ENCODE measurements at regions not wholly inside any gene's neighbourhood (a gene's known extent, or its start where the extent isn't known, plus 50 kb on each side); places are given as distances from the start of the nearest gene placed in this dataset.
A peak's percentile ranks its signal among the peaks of the same experiment; 100 is the strongest.

DNA sequence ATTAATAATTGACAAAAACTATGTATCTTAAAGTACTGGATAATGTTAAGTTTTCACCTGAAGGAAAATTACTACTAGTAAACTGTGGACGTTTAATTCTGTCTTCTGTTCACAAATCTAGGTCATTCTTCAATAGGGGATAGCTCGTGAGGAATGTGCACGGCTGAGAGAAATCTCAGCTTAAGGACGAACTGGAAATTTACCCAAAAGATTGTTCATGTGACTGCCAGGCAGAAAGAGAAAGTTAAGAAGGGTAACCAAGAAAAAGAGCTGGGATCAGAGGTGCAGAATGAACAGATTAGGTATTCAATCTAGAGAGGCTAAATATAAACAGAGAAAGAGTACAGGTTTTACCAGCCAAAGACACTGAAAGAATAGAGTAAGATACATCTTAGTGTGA, 245.3 kb downstream of the CASP12 start:
- 57 to 68% methylated on average over 4 of the region's 4 CpGs for WGBS, 2 donors
- Histone ChIP-seq H3K36me3 (no peaks in the 10 kb centered on the region), H3K4me1 (no peaks in the 10 kb centered on the region), H3K27ac (no peak overlapping the region), H3K9me3 (no peaks in the 10 kb centered on the region), H3K4me3 (no peak overlapping the region), H3K27me3 (no peaks in the 10 kb centered on the region)
- ATAC-seq (ENCODE audit: low FRiP score in 2 of 2) (peak in 1 of 2 donors; percentile 6), DNase-seq (no peak)
- TF ChIP-seq POLR2AphosphoS5 (IDR thresholded peaks at IDR 0.05) (no peak), POLR2A (IDR thresholded peaks at IDR 0.05) (no peak), EP300 (IDR thresholded peaks at IDR 0.05) (no peak)
- TF ChIP-seq, protein P1, sequence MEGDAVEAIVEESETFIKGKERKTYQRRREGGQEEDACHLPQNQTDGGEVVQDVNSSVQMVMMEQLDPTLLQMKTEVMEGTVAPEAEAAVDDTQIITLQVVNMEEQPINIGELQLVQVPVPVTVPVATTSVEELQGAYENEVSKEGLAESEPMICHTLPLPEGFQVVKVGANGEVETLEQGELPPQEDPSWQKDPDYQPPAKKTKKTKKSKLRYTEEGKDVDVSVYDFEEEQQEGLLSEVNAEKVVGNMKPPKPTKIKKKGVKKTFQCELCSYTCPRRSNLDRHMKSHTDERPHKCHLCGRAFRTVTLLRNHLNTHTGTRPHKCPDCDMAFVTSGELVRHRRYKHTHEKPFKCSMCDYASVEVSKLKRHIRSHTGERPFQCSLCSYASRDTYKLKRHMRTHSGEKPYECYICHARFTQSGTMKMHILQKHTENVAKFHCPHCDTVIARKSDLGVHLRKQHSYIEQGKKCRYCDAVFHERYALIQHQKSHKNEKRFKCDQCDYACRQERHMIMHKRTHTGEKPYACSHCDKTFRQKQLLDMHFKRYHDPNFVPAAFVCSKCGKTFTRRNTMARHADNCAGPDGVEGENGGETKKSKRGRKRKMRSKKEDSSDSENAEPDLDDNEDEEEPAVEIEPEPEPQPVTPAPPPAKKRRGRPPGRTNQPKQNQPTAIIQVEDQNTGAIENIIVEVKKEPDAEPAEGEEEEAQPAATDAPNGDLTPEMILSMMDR (IDR thresholded peaks at IDR 0.05): no peak

DNA sequence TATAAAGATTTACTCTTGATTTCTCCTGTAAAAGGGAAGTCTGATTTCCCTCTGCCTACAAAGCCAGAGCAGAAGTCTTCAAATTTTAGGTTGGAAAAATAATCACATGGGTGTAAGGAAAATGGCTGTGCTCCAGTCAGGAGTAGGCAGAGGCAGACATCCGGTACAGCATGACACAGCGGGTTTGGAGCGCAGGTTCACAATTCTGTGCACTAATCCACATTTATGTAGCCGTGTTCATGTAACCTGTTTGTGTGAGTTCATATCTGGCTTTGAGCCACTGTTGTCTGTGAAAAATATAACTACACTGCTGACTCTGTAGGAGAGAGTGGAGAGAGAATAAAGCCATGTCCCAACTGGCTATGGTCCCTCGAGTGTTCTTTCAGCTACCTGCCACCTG, 248.0 kb downstream of the CASP12 start:
- no peak for ATAC-seq (ENCODE audit: low FRiP score in 2 of 2)
- DNase-seq: no peak
- WGBS, 2 donors: 94 to 97% methylated on average over 5 of the region's 5 CpGs
- Histone ChIP-seq H3K9me3 (no peaks in the 10 kb centered on the region), H3K36me3 (no peaks in the 10 kb centered on the region), H3K4me1 (no peaks in the 10 kb centered on the region), H3K4me3 (no peak overlapping the region), H3K27me3 (no peaks in the 10 kb centered on the region), H3K27ac (no peak overlapping the region)
- TF ChIP-seq POLR2A (IDR thresholded peaks at IDR 0.05): no peak
- TF ChIP-seq, protein P1 (IDR thresholded peaks at IDR 0.05): no peak
- TF ChIP-seq EP300 (IDR thresholded peaks at IDR 0.05): no peak
- TF ChIP-seq POLR2AphosphoS5 (IDR thresholded peaks at IDR 0.05): no peak

DNA sequence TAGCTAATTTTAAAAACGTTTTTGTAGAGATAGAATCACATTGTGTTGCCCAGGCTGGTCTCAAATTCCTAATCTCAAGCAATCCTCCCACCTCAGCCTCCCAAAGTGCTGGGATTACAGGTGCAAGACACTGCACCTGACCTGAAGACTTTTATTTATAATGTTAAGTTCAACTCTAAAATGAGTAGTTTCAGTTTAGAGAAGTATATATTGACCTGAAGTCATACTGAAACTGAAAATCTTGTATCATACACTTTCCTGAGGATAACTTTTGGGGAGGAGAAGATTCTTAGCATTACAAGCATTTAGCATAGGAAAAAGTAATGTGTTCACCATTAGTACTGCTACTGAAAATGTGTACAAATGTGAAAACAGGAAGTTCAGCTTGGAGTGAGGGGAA, 249.3 kb downstream of the CASP12 start:
- WGBS, 2 donors: 45 to 47% methylated on average over 1 of the region's 1 CpG
- Histone ChIP-seq H3K36me3 (no peaks in the 10 kb centered on the region), H3K27me3 (no peaks in the 10 kb centered on the region), H3K4me3 (no peak overlapping the region), H3K9me3 (no peaks in the 10 kb centered on the region), H3K4me1 (no peaks in the 10 kb centered on the region), H3K27ac (no peak overlapping the region)
- ATAC-seq (ENCODE audit: low FRiP score in 2 of 2): no peak
- TF ChIP-seq POLR2AphosphoS5 (IDR thresholded peaks at IDR 0.05): no peak
- TF ChIP-seq, protein P1 (IDR thresholded peaks at IDR 0.05): no peak
- TF ChIP-seq POLR2A (IDR thresholded peaks at IDR 0.05): no peak
- TF ChIP-seq EP300 (IDR thresholded peaks at IDR 0.05): no peak
- DNase-seq: no peak

DNA sequence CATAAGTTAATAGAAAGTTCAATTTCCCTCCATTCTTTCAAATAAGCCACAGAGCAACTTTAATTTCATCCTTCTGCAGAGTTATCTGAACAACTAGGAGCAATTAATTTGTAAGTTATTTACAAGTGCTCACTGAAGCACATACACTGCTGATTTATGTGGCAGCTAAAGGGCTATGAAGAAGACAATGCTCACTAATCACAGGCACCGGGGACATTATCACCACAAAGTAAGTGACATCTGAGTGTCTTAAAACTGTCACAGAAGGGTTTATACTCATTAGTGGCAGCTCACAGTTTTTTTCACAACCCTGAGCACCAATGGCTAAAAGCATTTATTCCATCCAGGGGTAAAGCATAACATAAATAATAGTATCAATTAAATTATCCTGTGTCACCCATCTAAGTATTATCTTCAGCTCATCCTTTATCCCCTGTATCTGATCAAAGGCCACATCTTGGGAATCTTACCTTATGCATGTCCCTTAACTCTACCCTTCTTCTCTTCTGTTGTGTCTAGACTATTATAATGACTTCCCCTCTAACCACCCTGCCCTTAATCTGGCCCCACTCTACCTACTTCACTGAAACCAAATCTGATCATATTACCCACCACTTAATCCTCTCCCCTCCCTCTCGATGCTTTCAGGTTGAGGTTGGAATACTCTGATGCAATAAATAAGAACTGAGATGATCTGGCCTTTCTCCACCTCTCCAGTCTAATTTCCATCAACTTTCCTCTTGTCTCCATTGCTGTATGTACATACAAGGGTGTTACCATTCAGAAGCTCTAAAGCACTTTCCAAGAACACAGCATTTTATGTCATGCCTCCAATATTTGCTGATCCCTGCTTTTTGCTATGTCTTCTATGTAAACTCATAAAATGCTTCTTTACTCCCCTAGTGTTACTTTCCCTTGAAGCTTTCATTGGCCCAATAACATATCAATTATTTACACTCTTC, 252.7 kb downstream of the CASP12 start:
- no peaks in the 10 kb centered on the region for H3K9me3 ChIP-seq
- TF ChIP-seq, protein P1 (IDR thresholded peaks at IDR 0.05): no peak
- no peak for TF ChIP-seq EP300 (IDR thresholded peaks at IDR 0.05)
- TF ChIP-seq POLR2AphosphoS5 (IDR thresholded peaks at IDR 0.05): no peak
- TF ChIP-seq POLR2A (IDR thresholded peaks at IDR 0.05): no peak
- DNase-seq (no peak), ATAC-seq (ENCODE audit: low FRiP score in 2 of 2) (no peak)
- H3K27me3 ChIP-seq: no peaks in the 10 kb centered on the region
- H3K27ac ChIP-seq: no peak overlapping the region
- 71 to 81% methylated on average over 2 of the region's 2 CpGs for WGBS, 2 donors
- H3K4me1 ChIP-seq: no peaks in the 10 kb centered on the region
- H3K36me3 ChIP-seq: no peaks in the 10 kb centered on the region
- H3K4me3 ChIP-seq: no peak overlapping the region

All from upper lobe of left lung (tissue), 6 donors.